ENCODE measurements at regions not wholly inside any gene's neighbourhood (a gene's known extent, or its start where the extent isn't known, plus 50 kb on each side); places are given as distances from the start of the nearest gene placed in this dataset.

GRCh38 chr4:106614441-106614840, 245.9 kb upstream of the GIMD1 start:
- TF ChIP-seq CTCF (IDR thresholded peaks at IDR 0.05) (no peak), EZH2 (IDR thresholded peaks at IDR 0.05) (no peak)

Measured in neural progenitor cell (in vitro differentiated cells).